A673 (cell line): ENCODE measurements at regions not wholly inside any gene's neighbourhood (a gene's known extent, or its start where the extent isn't known, plus 50 kb on each side); places are given as distances from the start of the nearest gene placed in this dataset.

Experiments
- EZH2 ChIP-seq: fragments of 200-600 bp; sonication (generic); IDR thresholded peaks from 2 replicates; pipeline ENCODE4 v1.6.1; 2017; ENCODE audit warnings: borderline replicate concordance, low read depth, mild to moderate bottlenecking, mixed read lengths, antibody characterized with exemption, low read length; ENCODE audit not compliant: poor library complexity, severe bottlenecking
- TF ChIP-seq, protein P1 (sequence below): fragments of 300-800, 200-600 bp; sonication (generic); conservative IDR thresholded peaks from 2 replicates; pipeline ENCODE4 v1.5.1; 2017; ENCODE audit warnings: low read depth, mild to moderate bottlenecking, antibody characterized with exemption, low read length, moderate library complexity, mixed read lengths

DNA sequence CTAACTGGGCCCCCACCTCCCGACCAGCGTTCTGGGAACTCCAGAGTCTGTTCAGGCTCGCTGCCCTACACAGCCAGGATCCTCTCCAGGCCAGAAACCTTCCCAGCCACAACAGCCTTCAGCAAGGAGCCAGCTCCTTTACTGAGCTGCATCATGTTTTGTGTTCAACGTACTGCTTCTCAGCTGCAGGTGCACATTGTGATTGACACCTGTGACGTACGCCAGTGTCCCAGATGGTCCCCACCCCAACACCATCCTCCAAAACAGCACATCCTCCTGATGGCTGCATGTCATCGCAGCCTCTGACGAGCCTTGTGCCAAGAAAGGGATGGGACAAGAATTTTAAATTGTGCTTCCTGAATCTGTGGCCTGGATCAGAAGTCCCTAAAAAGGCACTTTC lies 117.5 kb downstream of the SPATA19 start:
- TF ChIP-seq, protein P1, sequence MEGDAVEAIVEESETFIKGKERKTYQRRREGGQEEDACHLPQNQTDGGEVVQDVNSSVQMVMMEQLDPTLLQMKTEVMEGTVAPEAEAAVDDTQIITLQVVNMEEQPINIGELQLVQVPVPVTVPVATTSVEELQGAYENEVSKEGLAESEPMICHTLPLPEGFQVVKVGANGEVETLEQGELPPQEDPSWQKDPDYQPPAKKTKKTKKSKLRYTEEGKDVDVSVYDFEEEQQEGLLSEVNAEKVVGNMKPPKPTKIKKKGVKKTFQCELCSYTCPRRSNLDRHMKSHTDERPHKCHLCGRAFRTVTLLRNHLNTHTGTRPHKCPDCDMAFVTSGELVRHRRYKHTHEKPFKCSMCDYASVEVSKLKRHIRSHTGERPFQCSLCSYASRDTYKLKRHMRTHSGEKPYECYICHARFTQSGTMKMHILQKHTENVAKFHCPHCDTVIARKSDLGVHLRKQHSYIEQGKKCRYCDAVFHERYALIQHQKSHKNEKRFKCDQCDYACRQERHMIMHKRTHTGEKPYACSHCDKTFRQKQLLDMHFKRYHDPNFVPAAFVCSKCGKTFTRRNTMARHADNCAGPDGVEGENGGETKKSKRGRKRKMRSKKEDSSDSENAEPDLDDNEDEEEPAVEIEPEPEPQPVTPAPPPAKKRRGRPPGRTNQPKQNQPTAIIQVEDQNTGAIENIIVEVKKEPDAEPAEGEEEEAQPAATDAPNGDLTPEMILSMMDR, result no peak
- no peak for TF ChIP-seq EZH2
